T47D (cell line): ENCODE measurements at regions not wholly inside any gene's neighbourhood (a gene's known extent, or its start where the extent isn't known, plus 50 kb on each side); places are given as distances from the start of the nearest gene placed in this dataset.

Experiments used
- DNase-seq, 2 experiments: peaks; one replicate each; pipeline versions ENCODE4 v3.0.0 to v3.0.0-alpha.2; 2011 to 2012; ENCODE audit warnings: low read depth in 1 of 2, low spot score in 1 of 2
- JUND ChIP-seq: IDR thresholded peaks from 2 replicates; pipeline ENCODE4 v1.6.1; 2012; ENCODE audit warnings: low read depth
- in situ Hi-C: cut with HindIII; loops from 2 replicates; pipeline ENCODE4 v1.10.0; 2016; ENCODE audit warnings: low sequenced_read_pairs, low pct_unique_long_range_greater_than_20kb

- DNase-seq = no peak
- in situ Hi-C loops = no loop called here
- TF ChIP-seq JUND = no peak
Measured at GRCh38 chr6:170049641-170050561, 241.0 kb downstream of the DLL1 start.

- no peak for DNase-seq
- in situ Hi-C loops = no loop called here
- TF ChIP-seq JUND = no peak
Measured at GRCh38 chr6:170048615-170049256, 242.1 kb downstream of the DLL1 start.

- no peak for DNase-seq
- no peak for TF ChIP-seq JUND
- in situ Hi-C loops = no loop called here
Measured at GRCh38 chr6:170047823-170048222, 243.1 kb downstream of the DLL1 start.

GRCh38 chr6:170046791-170047626 lies 243.9 kb downstream of the DLL1 start:
- in situ Hi-C loops = no loop called here
- no peak for TF ChIP-seq JUND
- DNase-seq = no peak

GRCh38 chr6:170045981-170046667 lies 244.8 kb downstream of the DLL1 start:
- in situ Hi-C loops = no loop called here
- no peak for DNase-seq
- no peak for TF ChIP-seq JUND

- no peak for DNase-seq
- in situ Hi-C loops = no loop called here
- no peak for TF ChIP-seq JUND
Measured at GRCh38 chr6:170045563-170045960, 245.3 kb downstream of the DLL1 start.

GRCh38 chr6:170044836-170045562 lies 245.9 kb downstream of the DLL1 start:
- TF ChIP-seq JUND = no peak
- in situ Hi-C loops = no loop called here
- no peak for DNase-seq

GRCh38 chr6:170043881-170044790 lies 246.7 kb downstream of the DLL1 start:
- DNase-seq = no peak
- no peak for TF ChIP-seq JUND
- in situ Hi-C loops = no loop called here

- no peak for TF ChIP-seq JUND
- DNase-seq = no peak
- in situ Hi-C loops = no loop called here
Measured at GRCh38 chr6:170043150-170043819, 247.6 kb downstream of the DLL1 start.

- TF ChIP-seq JUND = no peak
- no peak for DNase-seq
- in situ Hi-C loops = no loop called here
Measured at GRCh38 chr6:170042596-170043118, 248.2 kb downstream of the DLL1 start.

GRCh38 chr6:170042123-170042522 lies 248.8 kb downstream of the DLL1 start:
- TF ChIP-seq JUND = no peak
- in situ Hi-C loops = no loop called here
- DNase-seq = no peak
